Heart left ventricle (tissue), 13 donors: ENCODE measurements at regions not wholly inside any gene's neighbourhood (a gene's known extent, or its start where the extent isn't known, plus 50 kb on each side); places are given as distances from the start of the nearest gene placed in this dataset.

Experiments
- POLR2A ChIP-seq, 2 donors: fragments of 450-650 bp; IDR thresholded peaks; one replicate each; pipeline ENCODE4 v1.6.1; 2017; ENCODE audit warnings: antibody characterized with exemption in 2 of 2, mild to moderate bottlenecking in 2 of 2, moderate library complexity in 2 of 2
- TF ChIP-seq, protein P1 (sequence below), 12 donors: fragments of 200-600 bp; sonication (generic) in 4 of 12; IDR thresholded peaks; one replicate each; pipeline versions ENCODE4 v1.5.0 to v1.8.0; 2018 to 2022; ENCODE audit warnings: antibody characterized with exemption in 12 of 12, mild to moderate bottlenecking in 5 of 12
- donor health status: ischemic (EF 13 %, LVEDD 7.1; RV severe dilation, severe dysfunction).
- donor health status: DM: no; HTN: yes; CAD: no.
- donor health status: DM: no; HTN: no; CAD: no.
- donor health status: ischemic (EF 25% LVEDD 6.9; RV normal size, moderate dysfunction).
- donor health status: ischemic (EF 25% LVEDD 5.7; RV mildly dilated, moderate dysfunction).
- donor health status: ischemic (EF 35%, LVEDD 5.7; RV mildly dilated, moderate dysfunction).
- donor health status: nonischemic (EF 11% LVEDD 7.7; RV severe dilation, severe dysfunction).
- donor health status: DM: yes; HTN: yes; CAD: no.
- donor health status: PGD.
- donor health status: ischemic (EF 29% LVEDD 5.4; RV normal size, mild dysfunction).
- donor health status: nonischemic (EF 23%, LVEDD 6.1; RV moderate dilation, normal function).

- TF ChIP-seq, protein P1, sequence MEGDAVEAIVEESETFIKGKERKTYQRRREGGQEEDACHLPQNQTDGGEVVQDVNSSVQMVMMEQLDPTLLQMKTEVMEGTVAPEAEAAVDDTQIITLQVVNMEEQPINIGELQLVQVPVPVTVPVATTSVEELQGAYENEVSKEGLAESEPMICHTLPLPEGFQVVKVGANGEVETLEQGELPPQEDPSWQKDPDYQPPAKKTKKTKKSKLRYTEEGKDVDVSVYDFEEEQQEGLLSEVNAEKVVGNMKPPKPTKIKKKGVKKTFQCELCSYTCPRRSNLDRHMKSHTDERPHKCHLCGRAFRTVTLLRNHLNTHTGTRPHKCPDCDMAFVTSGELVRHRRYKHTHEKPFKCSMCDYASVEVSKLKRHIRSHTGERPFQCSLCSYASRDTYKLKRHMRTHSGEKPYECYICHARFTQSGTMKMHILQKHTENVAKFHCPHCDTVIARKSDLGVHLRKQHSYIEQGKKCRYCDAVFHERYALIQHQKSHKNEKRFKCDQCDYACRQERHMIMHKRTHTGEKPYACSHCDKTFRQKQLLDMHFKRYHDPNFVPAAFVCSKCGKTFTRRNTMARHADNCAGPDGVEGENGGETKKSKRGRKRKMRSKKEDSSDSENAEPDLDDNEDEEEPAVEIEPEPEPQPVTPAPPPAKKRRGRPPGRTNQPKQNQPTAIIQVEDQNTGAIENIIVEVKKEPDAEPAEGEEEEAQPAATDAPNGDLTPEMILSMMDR (IDR thresholded peaks at IDR 0.05), result no peak
- TF ChIP-seq POLR2A (IDR thresholded peaks at IDR 0.05), result no peak
Measured at GRCh38 chr17:71864755-71865154, 256.1 kb upstream of the SOX9 start.
